Activated CD4-positive, alpha-beta T cell treated with anti-CD3 and anti-CD28 coated beads, Interleukin-2, amount 10 ng/mL, durations not matched to agents 7 days and 5 days (primary cell): ENCODE measurements at regions not wholly inside any gene's neighbourhood (a gene's known extent, or its start where the extent isn't known, plus 50 kb on each side); places are given as distances from the start of the nearest gene placed in this dataset.
"Not testable (repeated sequence)": the region's sequence is repeated elsewhere in the genome, so short reads cannot be mapped to it uniquely, and the experiment has no call there.

Experiments
- CTCF ChIA-PET: fragments of 350-600 bp; sonication (Branson Sonifier 250); formaldehyde crosslinking; loops from one replicate; lab custom pipeline; 2021; ENCODE audit warnings: antibody characterized with exemption; lab: Charles Lee
- POLR2A ChIA-PET: fragments of 350-600 bp; sonication (Branson Sonifier 250); formaldehyde crosslinking; loops from one replicate; lab custom pipeline; 2021; ENCODE audit warnings: antibody characterized with exemption; lab: Charles Lee
- DNase-seq: peaks from one replicate; pipeline ENCODE4 v3.0.0-alpha.2; 2020
- H3K27ac Mint-ChIP-seq: one replicate; pipeline ENCODE4 v1.8.0; 2021; ENCODE audit warnings: mild to moderate bottlenecking, moderate library complexity, mixed read lengths
- H3K27me3 Mint-ChIP-seq: one replicate; pipeline ENCODE4 v1.8.0; 2021; ENCODE audit warnings: mixed read lengths
- H3K36me3 Mint-ChIP-seq: one replicate; pipeline ENCODE4 v1.8.0; 2021; ENCODE audit warnings: low read depth, mixed read lengths
- H3K4me1 Mint-ChIP-seq: one replicate; pipeline ENCODE4 v1.8.0; 2021; ENCODE audit warnings: mixed read lengths
- H3K4me3 Mint-ChIP-seq: one replicate; pipeline ENCODE4 v1.8.0; 2021; ENCODE audit warnings: mild to moderate bottlenecking, moderate library complexity, mixed read lengths
- H3K9me3 Mint-ChIP-seq: one replicate; pipeline ENCODE4 v1.8.0; 2021; ENCODE audit warnings: mixed read lengths

DNA sequence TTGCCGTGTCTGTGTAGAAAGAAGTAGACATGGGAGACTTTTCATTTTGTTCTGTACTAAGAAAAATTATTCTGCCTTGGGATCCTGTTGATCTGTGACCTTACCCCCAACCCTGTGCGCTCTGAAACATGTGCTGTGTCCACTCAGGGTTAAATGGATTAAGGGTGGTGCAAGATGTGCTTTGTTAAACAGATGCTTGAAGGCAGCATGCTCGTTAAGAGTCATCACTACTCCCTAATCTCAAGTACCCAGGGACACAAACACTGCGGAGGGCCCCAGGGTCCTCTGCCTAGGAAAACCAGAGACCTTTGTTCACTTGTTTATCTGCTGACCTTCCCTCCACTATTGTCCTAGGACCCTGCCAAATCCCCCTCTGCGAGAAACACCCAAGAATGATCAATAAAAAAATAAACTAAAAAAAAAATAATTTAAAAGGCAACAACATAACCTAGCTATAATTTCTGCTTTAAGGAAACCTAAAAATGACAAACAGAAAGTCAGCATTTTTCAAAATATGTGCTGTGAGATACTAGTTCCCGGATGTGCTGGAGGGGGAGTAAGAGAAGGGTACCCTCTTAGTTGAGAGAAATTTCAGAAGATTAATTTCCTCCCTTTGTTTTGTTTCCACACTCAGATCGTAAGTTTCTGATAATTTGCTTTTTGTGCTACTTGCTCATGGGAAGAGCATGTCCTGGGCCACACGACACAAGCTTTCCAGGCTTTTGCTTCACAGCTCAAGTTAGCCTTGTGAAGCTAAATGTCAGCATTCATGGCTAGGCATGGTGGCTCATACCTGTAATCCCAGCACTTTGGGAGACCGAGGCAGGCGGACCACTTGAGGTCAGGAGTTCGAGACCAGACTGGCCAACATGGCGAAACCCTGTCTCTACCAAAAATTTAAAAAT lies 64.7 kb upstream of the CAPRIN1 start:
- H3K36me3 Mint-ChIP-seq, DNase-seq, H3K4me3 Mint-ChIP-seq, H3K27ac Mint-ChIP-seq, POLR2A ChIA-PET, H3K4me1 Mint-ChIP-seq, H3K9me3 Mint-ChIP-seq: not testable (repeated sequence)
- CTCF ChIA-PET = interaction anchor here (1.0 to 1.7 kb wide), 4 partner anchors 11 to 188 kb away, joined by 3 to 7 read pairs (median 4); no protein-coding TSS in a partner anchor
- H3K27me3 Mint-ChIP-seq = peaks cover 11% of the 10 kb centered on the region

DNA sequence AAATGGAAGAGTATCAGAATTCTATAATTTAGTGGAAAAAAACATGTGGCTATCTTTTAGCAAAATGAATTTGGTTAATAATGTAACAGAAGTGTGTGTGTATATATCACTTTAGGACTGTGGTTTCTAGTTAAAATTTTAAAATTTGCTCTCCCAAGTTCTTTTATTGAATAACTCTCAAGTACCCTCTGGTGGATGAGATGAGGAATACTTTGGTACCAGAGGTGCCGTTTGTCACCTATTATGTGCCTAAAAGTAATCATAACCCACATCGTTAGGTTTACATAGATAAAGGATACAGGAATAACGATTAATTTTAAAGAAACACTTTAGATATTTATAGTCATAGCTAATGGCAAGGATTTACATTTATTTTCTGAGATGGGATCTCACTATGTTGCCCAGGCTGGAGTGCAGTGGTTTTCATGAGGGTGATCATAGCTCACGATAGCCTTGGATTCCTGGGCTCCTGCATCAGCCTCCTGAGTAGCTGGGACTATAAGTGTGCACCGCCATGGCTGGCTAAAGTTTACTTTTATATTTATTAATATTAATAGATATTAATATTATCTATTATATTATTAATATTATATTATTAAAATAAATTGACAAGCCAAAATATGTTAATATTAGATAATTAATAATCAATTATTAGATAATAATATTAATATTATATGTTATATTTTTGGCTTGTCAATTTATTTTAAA lies 66.7 kb upstream of the CAPRIN1 start:
- POLR2A ChIA-PET = no interaction called here
- no peak overlapping the region for H3K27ac Mint-ChIP-seq
- no peak overlapping the region for H3K4me3 Mint-ChIP-seq

DNA sequence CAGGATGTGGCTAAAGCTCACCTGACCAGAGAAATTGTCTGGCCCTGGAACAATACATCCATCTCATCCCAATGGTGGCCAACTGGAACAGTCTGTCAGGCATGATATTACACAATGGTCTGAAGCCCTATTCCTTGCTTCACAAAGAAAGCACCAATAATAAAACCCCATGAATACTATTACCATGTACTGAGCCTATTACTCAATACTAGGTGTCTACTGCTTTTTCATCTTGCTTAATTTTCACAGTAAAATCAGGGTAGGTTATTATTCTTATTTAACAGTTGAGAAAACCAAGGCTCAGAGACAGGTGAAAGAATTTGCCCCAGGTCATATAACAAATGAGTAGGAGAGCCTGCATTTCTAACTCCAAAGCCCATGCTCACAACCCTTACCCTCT lies 68.9 kb upstream of the CAPRIN1 start:
- no peak overlapping the region for H3K4me3 Mint-ChIP-seq
- CTCF ChIA-PET = no interaction called here
- no peak overlapping the region for H3K27ac Mint-ChIP-seq
- POLR2A ChIA-PET = no interaction called here
- H3K9me3 Mint-ChIP-seq = no peaks in the 10 kb centered on the region
- DNase-seq = no peak
- H3K36me3 Mint-ChIP-seq = no peaks in the 10 kb centered on the region
- H3K27me3 Mint-ChIP-seq = peaks cover 18% of the 10 kb centered on the region
- H3K4me1 Mint-ChIP-seq = no peaks in the 10 kb centered on the region

More for the DNA sequence above, 66.7 kb upstream of the CAPRIN1 start:
- no peak for DNase-seq
- CTCF ChIA-PET = no interaction called here
- Mint-ChIP-seq H3K36me3 (no peaks in the 10 kb centered on the region), H3K4me1 (no peaks in the 10 kb centered on the region), H3K9me3 (no peaks in the 10 kb centered on the region), H3K27me3 (peaks cover 19% of the 10 kb centered on the region)

DNA sequence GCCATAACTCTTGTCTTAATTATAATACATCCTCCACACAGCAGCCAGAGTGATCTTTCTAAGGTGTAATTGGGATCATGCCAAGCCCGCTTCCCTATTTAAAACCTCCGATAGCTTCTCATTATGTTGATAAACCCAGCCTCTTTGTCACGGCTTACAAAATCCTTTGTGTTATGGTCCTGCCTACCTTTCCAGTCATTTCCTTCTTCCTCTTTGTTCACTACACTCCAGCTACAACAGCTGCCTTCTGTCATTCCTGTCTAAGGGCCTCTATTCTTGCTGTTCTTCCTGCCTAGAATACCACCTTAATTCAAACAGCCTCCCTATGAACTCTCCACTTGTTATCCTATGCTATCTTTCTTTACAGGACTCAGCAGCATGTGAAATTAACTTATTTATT lies 70.6 kb upstream of the CAPRIN1 start:
- Mint-ChIP-seq H3K4me1 (no peaks in the 10 kb centered on the region), H3K4me3 (no peak overlapping the region), H3K27ac (no peak overlapping the region), H3K36me3 (no peaks in the 10 kb centered on the region), H3K9me3 (no peaks in the 10 kb centered on the region), H3K27me3 (peaks cover 16% of the 10 kb centered on the region)
- POLR2A ChIA-PET = no interaction called here
- CTCF ChIA-PET = no interaction called here
- DNase-seq = no peak

DNA sequence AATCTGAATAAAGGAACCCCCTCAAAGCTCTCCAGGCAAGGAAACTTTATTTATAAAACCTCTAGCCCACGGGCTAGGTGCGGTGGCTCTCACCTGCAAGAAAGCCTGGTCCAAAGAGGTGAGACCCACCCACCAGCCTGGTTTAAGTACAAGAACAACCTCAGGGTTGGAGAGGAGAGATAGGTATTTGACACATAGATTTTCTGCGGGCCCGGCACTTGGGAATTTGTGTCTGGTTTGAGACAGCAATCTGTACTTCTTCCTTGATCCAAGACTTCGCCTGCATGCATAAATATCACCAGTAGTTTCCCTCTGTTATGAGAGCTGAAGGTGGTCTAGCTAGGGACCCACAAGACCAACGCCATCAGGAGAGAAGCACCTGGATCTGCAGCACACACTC lies 73.2 kb upstream of the CAPRIN1 start:
- no peak for DNase-seq
- no peaks in the 10 kb centered on the region for H3K4me1 Mint-ChIP-seq
- no peak overlapping the region for H3K27ac Mint-ChIP-seq
- ChIA-PET CTCF (interaction anchor here (1.0 kb wide), 1 partner anchor 9 kb away, joined by 3 read pairs; no protein-coding TSS in a partner anchor), POLR2A (no interaction called here)
- H3K27me3 Mint-ChIP-seq = peaks cover 20% of the 10 kb centered on the region
- no peaks in the 10 kb centered on the region for H3K9me3 Mint-ChIP-seq
- no peaks in the 10 kb centered on the region for H3K36me3 Mint-ChIP-seq
- no peak overlapping the region for H3K4me3 Mint-ChIP-seq

DNA sequence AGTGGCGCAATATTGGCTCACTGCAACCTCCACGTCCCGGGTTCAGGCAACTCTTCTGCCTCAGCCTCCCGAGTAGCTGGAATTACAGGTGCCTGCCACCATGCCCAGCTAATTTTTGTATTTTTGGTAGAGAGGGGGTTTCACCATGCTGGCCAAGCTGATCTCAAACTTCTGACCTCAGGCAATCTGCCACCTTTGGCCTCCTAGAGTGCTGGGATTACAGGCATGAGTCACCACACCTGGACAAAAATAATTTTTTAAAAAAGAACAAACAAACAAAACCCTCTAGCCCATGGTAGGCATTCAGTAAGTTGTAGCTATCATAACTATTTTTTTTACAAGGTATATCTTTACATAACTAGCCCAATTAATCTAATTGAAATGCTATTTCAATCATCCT lies 73.9 kb upstream of the CAPRIN1 start:
- H3K27me3 Mint-ChIP-seq = peaks cover 17% of the 10 kb centered on the region
- no peak overlapping the region for H3K4me3 Mint-ChIP-seq
- ChIA-PET CTCF (no interaction called here), POLR2A (no interaction called here)
- no peak overlapping the region for H3K27ac Mint-ChIP-seq
- no peak for DNase-seq
- H3K36me3 Mint-ChIP-seq = no peaks in the 10 kb centered on the region
- no peaks in the 10 kb centered on the region for H3K9me3 Mint-ChIP-seq
- no peaks in the 10 kb centered on the region for H3K4me1 Mint-ChIP-seq

DNA sequence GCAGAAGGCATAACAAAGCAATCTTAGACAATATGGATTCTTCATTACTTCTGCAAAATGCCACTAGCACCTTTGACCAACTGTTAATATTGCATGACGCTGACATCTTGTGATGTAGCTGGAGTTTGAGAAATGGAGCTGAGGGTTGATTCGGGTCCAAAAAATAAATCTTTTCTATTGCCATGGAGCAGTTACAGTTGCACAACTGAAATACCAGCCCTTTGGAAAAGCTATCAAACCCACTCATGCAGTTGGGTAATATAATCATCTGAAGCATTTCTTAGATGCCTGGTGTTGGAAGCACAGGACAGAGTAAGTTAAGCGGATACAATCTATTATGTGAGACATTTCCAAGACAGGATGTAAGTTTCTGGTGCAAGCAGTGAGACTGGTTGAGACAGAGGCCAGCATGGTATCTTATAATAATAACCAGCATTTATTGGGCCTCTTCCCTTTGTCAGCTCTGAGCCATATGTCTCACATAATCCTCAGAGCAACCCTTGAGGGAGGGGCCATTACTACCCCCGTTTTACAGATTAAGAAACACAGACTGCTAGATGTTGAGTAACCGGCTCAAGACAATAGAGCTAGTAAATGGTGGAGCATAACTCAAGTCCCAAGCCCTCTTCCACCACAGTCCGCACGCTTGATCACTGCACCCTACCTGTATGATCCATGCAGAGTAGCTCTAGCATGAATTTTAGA lies 74.9 kb upstream of the CAPRIN1 start:
- Mint-ChIP-seq H3K27ac (no peak overlapping the region), H3K36me3 (no peaks in the 10 kb centered on the region), H3K4me3 (no peak overlapping the region), H3K27me3 (peaks cover 17% of the 10 kb centered on the region), H3K4me1 (no peaks in the 10 kb centered on the region), H3K9me3 (no peaks in the 10 kb centered on the region)
- no peak for DNase-seq
- ChIA-PET POLR2A (no interaction called here), CTCF (no interaction called here)

DNA sequence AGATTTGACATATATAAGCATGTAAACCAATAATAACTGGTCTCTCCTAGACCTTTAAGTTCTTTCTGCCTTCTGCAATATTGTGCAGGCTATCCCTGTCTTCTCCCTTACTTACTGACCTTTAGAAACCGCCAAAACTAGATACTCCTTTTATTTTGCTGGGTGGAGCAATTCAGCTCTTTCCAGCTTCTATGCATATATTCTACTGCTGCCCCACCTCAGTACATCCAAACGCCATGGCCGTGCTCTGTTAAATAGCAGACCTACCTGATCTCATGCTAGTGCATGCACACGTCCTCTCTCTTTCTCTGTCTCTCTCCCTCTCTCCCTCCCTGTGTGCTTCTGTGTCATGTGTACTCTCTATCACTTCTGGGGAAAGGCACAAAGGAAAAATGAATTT lies 76.7 kb upstream of the CAPRIN1 start:
- DNase-seq = no peak
- H3K27ac Mint-ChIP-seq = no peak overlapping the region
- no peak overlapping the region for H3K4me3 Mint-ChIP-seq
- H3K36me3 Mint-ChIP-seq = no peaks in the 10 kb centered on the region
- ChIA-PET CTCF (no interaction called here), POLR2A (no interaction called here)
- H3K4me1 Mint-ChIP-seq = no peaks in the 10 kb centered on the region
- peaks cover 12% of the 10 kb centered on the region for H3K27me3 Mint-ChIP-seq
- no peaks in the 10 kb centered on the region for H3K9me3 Mint-ChIP-seq

DNA sequence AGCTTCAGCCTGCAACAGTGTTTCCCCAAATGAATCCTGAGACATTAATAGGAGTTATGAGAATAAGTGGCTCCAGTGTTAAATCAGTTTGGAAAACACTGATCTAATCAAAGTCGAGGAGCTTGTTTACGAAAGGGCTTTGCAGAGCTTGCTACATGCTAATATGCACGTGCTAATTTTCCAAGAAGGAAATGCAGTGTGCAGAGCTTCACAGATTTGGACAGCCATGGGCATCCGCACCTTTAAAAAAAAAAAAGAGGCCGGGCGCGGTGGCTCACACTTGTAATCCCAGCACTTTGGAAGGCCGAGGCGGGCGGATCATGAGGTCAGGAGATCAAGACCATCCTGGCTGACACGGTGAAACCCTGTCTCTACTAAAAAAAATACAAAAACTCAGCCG lies 79.7 kb upstream of the LMO2 start:
- CTCF ChIA-PET = interaction anchor here (1.4 kb wide), 1 partner anchor 112 kb away, joined by 3 read pairs; no protein-coding TSS in a partner anchor

DNA sequence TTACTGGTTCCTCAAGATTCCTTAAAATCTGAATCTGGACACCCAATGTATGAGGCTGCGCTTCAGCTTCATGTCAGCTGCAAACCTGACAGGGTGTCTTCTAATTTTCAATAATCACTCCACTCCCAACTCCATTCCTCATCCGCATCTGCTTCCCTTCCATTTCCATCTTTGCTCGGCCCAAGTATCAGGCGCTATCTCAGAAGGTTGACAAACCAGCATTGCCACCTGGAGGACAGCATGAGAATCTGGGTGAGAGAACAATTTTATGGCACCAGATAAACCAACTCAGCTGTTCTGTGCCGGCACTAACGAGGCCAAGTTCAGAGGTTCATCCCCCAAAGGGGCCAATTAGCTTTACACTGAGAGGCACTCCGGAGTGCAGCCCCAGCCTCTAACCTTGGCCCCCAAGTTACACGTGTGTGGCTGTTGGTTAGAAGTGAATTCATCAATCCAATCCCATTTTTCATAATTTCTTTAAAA lies 79.1 kb upstream of the LMO2 start:
- Mint-ChIP-seq H3K9me3 (no peaks in the 10 kb centered on the region), H3K4me3 (no peak overlapping the region), H3K27ac (no peak overlapping the region), H3K36me3 (no peaks in the 10 kb centered on the region), H3K4me1 (no peaks in the 10 kb centered on the region), H3K27me3 (peaks cover 14% of the 10 kb centered on the region)
- POLR2A ChIA-PET = no interaction called here
- CTCF ChIA-PET = interaction anchor here (1.4 kb wide), 1 partner anchor 111 kb away, joined by 3 read pairs; no protein-coding TSS in a partner anchor
- DNase-seq = peak; percentile 24

More for the DNA sequence above, 79.7 kb upstream of the LMO2 start:
- peaks cover 14% of the 10 kb centered on the region for H3K27me3 Mint-ChIP-seq
- H3K36me3 Mint-ChIP-seq, H3K27ac Mint-ChIP-seq, DNase-seq, POLR2A ChIA-PET, H3K9me3 Mint-ChIP-seq, H3K4me1 Mint-ChIP-seq, H3K4me3 Mint-ChIP-seq: not testable (repeated sequence)

DNA sequence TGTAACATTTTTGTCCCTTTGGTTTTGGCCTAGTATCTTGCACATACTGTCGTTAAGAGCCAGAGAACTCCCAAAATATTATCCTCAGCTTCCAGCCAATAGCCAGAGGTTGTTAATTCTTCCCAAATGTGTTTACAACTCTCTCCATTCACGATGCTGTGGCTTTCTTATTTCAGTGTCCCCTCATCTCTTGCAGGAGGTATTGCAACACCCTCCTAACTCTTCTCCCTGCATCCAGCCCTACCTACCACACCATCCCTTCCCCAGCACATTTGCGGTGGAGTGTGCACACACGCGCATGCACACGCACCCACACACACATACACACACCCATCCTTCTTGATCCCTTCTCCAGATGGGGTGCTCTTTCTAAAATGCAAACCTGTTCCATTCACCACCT lies 75.6 kb upstream of the LMO2 start:
- no peaks in the 10 kb centered on the region for H3K4me1 Mint-ChIP-seq
- no peak for DNase-seq
- ChIA-PET CTCF (interaction anchor here (0.6 kb wide), 1 partner anchor 56 kb away, joined by 3 read pairs; no protein-coding TSS in a partner anchor), POLR2A (no interaction called here)
- H3K36me3 Mint-ChIP-seq = no peaks in the 10 kb centered on the region
- no peak overlapping the region for H3K4me3 Mint-ChIP-seq
- no peaks in the 10 kb centered on the region for H3K9me3 Mint-ChIP-seq
- H3K27me3 Mint-ChIP-seq = peaks cover 29% of the 10 kb centered on the region
- no peak overlapping the region for H3K27ac Mint-ChIP-seq

DNA sequence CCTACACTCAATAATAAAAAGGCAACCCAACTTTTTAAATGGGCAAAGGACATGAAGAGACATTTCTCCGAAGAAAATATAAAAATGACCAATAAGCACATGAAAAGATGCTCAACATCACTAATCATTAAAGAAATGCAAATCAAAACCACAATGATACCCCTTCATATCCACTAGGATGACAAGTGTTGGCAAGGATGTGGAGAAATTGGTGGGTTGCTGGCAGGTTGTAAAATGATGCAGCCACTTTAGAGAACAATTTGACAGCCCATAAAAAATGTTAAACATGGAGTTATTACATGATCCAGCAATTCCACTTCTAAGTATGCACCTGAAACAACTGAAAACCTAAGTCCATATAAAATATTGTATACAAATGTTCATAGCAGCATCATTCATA lies 73.2 kb upstream of the LMO2 start:
- DNase-seq = no peak
- CTCF ChIA-PET = no interaction called here
- Mint-ChIP-seq H3K9me3 (no peaks in the 10 kb centered on the region), H3K4me3 (no peak overlapping the region), H3K4me1 (no peaks in the 10 kb centered on the region), H3K36me3 (no peaks in the 10 kb centered on the region), H3K27ac (no peak overlapping the region), H3K27me3 (peaks cover 29% of the 10 kb centered on the region)
- POLR2A ChIA-PET = no interaction called here
